Gastrocnemius medialis (tissue), 4 donors: ENCODE measurements at regions not wholly inside any gene's neighbourhood (a gene's known extent, or its start where the extent isn't known, plus 50 kb on each side); places are given as distances from the start of the nearest gene placed in this dataset.

ENCODE experiments used
- POLR2A ChIP-seq, 2 donors: fragments of 450-650 bp; IDR thresholded peaks; one replicate each; pipeline ENCODE4 v1.6.1; 2017; ENCODE audit warnings: antibody characterized with exemption in 2 of 2, mild to moderate bottlenecking in 2 of 2, moderate library complexity in 2 of 2
- TF ChIP-seq, protein P1 (sequence below), 5 experiments: fragments of 450-650 bp in 3 of 5; fragments of 200-600 bp in 2 of 5; sonication (generic) in 2 of 5; IDR thresholded peaks in 4 of 5; conservative IDR thresholded peaks in 1 of 5; 1 replicate in 4 of 5; 2 replicates in 1 of 5; pipeline ENCODE4 v1.5.1; 2016 to 2019; ENCODE audit warnings: antibody characterized with exemption in 5 of 5, mild to moderate bottlenecking in 3 of 5, moderate library complexity in 3 of 5

DNA sequence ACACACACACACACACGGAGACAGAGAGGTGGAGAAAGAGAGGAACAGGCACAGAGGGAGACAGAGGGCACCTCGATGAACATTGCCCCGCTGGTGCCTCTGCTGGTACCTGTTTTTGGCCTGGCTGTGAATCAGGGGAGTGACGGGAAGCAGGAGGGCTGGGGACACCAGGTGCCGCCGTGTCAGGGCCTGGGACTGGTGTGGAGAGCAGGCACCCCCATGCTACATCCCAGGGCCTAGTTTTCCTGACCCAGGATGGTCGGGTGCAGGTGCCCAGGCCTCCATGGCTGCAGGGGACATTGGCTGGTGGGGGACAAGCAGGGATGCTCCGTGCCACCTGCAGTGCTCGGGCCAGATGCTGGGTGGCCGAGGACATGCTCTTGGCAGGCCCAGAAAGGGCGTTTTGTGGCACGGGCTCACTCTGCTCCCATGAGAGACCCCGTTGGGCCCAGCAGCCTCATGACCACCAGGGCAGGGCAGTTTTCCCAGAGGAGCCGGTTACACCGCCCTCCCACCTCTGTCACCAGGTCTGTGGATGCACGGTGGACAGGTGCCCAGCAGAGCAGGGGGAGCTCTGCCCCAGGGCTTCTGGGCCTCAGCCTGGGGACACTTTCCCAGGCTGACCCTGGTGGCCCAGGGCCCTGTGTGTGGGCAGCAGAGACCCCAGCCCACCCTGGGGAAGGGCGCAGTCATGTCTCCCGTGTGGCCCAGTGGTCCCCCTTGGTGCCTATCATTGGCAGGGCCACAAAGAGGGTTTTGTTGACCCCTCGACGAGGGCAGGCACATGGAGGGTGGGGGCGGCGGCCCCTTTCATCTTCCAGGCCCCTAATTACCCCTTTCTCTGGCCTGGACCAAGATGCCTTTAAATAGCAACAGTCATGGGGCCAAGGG is 207.5 kb upstream of the RTL1 start:
- TF ChIP-seq, protein P1, sequence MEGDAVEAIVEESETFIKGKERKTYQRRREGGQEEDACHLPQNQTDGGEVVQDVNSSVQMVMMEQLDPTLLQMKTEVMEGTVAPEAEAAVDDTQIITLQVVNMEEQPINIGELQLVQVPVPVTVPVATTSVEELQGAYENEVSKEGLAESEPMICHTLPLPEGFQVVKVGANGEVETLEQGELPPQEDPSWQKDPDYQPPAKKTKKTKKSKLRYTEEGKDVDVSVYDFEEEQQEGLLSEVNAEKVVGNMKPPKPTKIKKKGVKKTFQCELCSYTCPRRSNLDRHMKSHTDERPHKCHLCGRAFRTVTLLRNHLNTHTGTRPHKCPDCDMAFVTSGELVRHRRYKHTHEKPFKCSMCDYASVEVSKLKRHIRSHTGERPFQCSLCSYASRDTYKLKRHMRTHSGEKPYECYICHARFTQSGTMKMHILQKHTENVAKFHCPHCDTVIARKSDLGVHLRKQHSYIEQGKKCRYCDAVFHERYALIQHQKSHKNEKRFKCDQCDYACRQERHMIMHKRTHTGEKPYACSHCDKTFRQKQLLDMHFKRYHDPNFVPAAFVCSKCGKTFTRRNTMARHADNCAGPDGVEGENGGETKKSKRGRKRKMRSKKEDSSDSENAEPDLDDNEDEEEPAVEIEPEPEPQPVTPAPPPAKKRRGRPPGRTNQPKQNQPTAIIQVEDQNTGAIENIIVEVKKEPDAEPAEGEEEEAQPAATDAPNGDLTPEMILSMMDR (IDR thresholded peaks at IDR 0.05 in 4 of 5, conservative IDR thresholded peaks at IDR 0.05 in 1 of 5): no peak
- TF ChIP-seq POLR2A (IDR thresholded peaks at IDR 0.05): no peak
